Natural killer cell treated with Interleukin-12 subunit alpha and Interleukin-12 subunit beta and Interleukin-15 and Interleukin-18, amount 100 ng/mL, for 72 hours (primary cell): ENCODE measurements at regions not wholly inside any gene's neighbourhood (a gene's known extent, or its start where the extent isn't known, plus 50 kb on each side); places are given as distances from the start of the nearest gene placed in this dataset.

Experiments used
- ATAC-seq, 2 donors: fragments of 150-1000 bp; cut with Tn5 transposase in 1 of 2; sonication (Bioruptor Pico), chemical (Tn5 transposase) in 1 of 2; 2 replicates each; pipeline ENCODE4 v1.10.0; 2021
- DNase-seq: peaks from one replicate; pipeline ENCODE4 v3.0.0; 2022; ENCODE audit warnings: low spot score
- H3K27ac Mint-ChIP-seq, 2 donors: 1 replicate in 1 of 2; 2 replicates in 1 of 2; pipeline ENCODE4 v1.8.0; 2022; ENCODE audit warnings: mixed read lengths in 2 of 2, mild to moderate bottlenecking in 1 of 2, moderate library complexity in 1 of 2
- H3K27me3 Mint-ChIP-seq, 2 donors: 1 replicate in 1 of 2; 2 replicates in 1 of 2; pipeline ENCODE4 v1.8.0; 2022; ENCODE audit warnings: mixed read lengths in 2 of 2
- H3K36me3 Mint-ChIP-seq: one replicate; pipeline ENCODE4 v1.8.0; 2022; ENCODE audit warnings: mixed read lengths
- H3K4me1 Mint-ChIP-seq, 2 donors: 1 replicate in 1 of 2; 2 replicates in 1 of 2; pipeline ENCODE4 v1.8.0; 2022; ENCODE audit warnings: low read depth in 2 of 2, mixed read lengths in 2 of 2, mild to moderate bottlenecking in 1 of 2
- H3K4me3 Mint-ChIP-seq: one replicate; pipeline ENCODE4 v1.8.0; 2022; ENCODE audit warnings: mixed read lengths
- H3K9me3 Mint-ChIP-seq: 2 replicates; pipeline ENCODE4 v1.8.0; 2022; ENCODE audit warnings: mixed read lengths

- no peak for ATAC-seq
- H3K36me3 Mint-ChIP-seq = no peaks in the 10 kb centered on the region
- H3K4me1 Mint-ChIP-seq = no peaks in the 10 kb centered on the region
- no peaks in the 10 kb centered on the region for H3K27me3 Mint-ChIP-seq
- H3K27ac Mint-ChIP-seq = no peak overlapping the region
- H3K4me3 Mint-ChIP-seq = no peak overlapping the region
- H3K9me3 Mint-ChIP-seq = peaks cover 4% of the 10 kb centered on the region
- no peak for DNase-seq
Measured at GRCh38 chr6:97701801-97702200, 418.8 kb upstream of the MMS22L start.

GRCh38 chr6:97702248-97702647, 419.2 kb upstream of the MMS22L start:
- Mint-ChIP-seq H3K27me3 (no peaks in the 10 kb centered on the region), H3K9me3 (peaks cover 4% of the 10 kb centered on the region), H3K27ac (no peak overlapping the region), H3K36me3 (no peaks in the 10 kb centered on the region), H3K4me1 (no peaks in the 10 kb centered on the region), H3K4me3 (no peak overlapping the region)
- no peak for ATAC-seq
- DNase-seq = no peak

GRCh38 chr6:97703661-97704060, 420.6 kb upstream of the MMS22L start:
- no peak overlapping the region for H3K27ac Mint-ChIP-seq
- H3K9me3 Mint-ChIP-seq = no peaks in the 10 kb centered on the region
- ATAC-seq (no peak), DNase-seq (no peak)
- no peaks in the 10 kb centered on the region for H3K4me1 Mint-ChIP-seq
- H3K27me3 Mint-ChIP-seq = no peaks in the 10 kb centered on the region
- H3K36me3 Mint-ChIP-seq = no peaks in the 10 kb centered on the region
- no peak overlapping the region for H3K4me3 Mint-ChIP-seq

GRCh38 chr6:97705568-97705967, 422.6 kb upstream of the MMS22L start:
- Mint-ChIP-seq H3K9me3 (peaks cover 6% of the 10 kb centered on the region), H3K27ac (no peak overlapping the region), H3K4me1 (no peaks in the 10 kb centered on the region), H3K4me3 (no peak overlapping the region), H3K27me3 (no peaks in the 10 kb centered on the region), H3K36me3 (no peaks in the 10 kb centered on the region)
- DNase-seq = no peak
- ATAC-seq = no peak

GRCh38 chr6:97712751-97713150, 429.7 kb upstream of the MMS22L start:
- DNase-seq = no peak
- peaks cover 10% of the 10 kb centered on the region for H3K9me3 Mint-ChIP-seq
- no peaks in the 10 kb centered on the region for H3K4me1 Mint-ChIP-seq
- ATAC-seq = no peak
- no peaks in the 10 kb centered on the region for H3K36me3 Mint-ChIP-seq
- H3K4me3 Mint-ChIP-seq = no peak overlapping the region
- H3K27ac Mint-ChIP-seq = no peak overlapping the region
- no peaks in the 10 kb centered on the region for H3K27me3 Mint-ChIP-seq

GRCh38 chr6:97714772-97715171, 431.8 kb upstream of the MMS22L start:
- DNase-seq (no peak), ATAC-seq (no peak)
- H3K36me3 Mint-ChIP-seq = no peaks in the 10 kb centered on the region
- H3K4me1 Mint-ChIP-seq = no peaks in the 10 kb centered on the region
- peaks cover 11% of the 10 kb centered on the region for H3K9me3 Mint-ChIP-seq
- no peak overlapping the region for H3K4me3 Mint-ChIP-seq
- H3K27ac Mint-ChIP-seq = no peak overlapping the region
- no peaks in the 10 kb centered on the region for H3K27me3 Mint-ChIP-seq

- H3K27me3 Mint-ChIP-seq = no peaks in the 10 kb centered on the region
Measured at GRCh38 chr6:97717086-97717485, 434.1 kb upstream of the MMS22L start.

GRCh38 chr6:97726378-97726777, 443.4 kb upstream of the MMS22L start:
- peaks cover 12% of the 10 kb centered on the region for H3K9me3 Mint-ChIP-seq
- ATAC-seq (no peak), DNase-seq (no peak)
- H3K27me3 Mint-ChIP-seq = no peaks in the 10 kb centered on the region
- H3K36me3 Mint-ChIP-seq = no peaks in the 10 kb centered on the region
- no peaks in the 10 kb centered on the region for H3K4me1 Mint-ChIP-seq
- no peak overlapping the region for H3K27ac Mint-ChIP-seq
- H3K4me3 Mint-ChIP-seq = no peak overlapping the region

More at GRCh38 chr6:97717086-97717485, 434.1 kb upstream of the MMS22L start:
- no peak for DNase-seq
- Mint-ChIP-seq H3K4me3 (no peak overlapping the region), H3K36me3 (no peaks in the 10 kb centered on the region), H3K9me3 (peaks cover 10% of the 10 kb centered on the region), H3K4me1 (no peaks in the 10 kb centered on the region), H3K27ac (no peak overlapping the region)
- no peak for ATAC-seq

GRCh38 chr6:97732045-97732444, 449.0 kb upstream of the MMS22L start:
- ATAC-seq (no peak), DNase-seq (no peak)
- H3K4me3 Mint-ChIP-seq = no peak overlapping the region
- H3K27ac Mint-ChIP-seq = no peak overlapping the region
- no peaks in the 10 kb centered on the region for H3K4me1 Mint-ChIP-seq
- peaks cover 7% of the 10 kb centered on the region for H3K9me3 Mint-ChIP-seq
- H3K36me3 Mint-ChIP-seq = peaks cover 7% of the 10 kb centered on the region
- no peaks in the 10 kb centered on the region for H3K27me3 Mint-ChIP-seq

GRCh38 chr6:97757575-97757974, 474.6 kb upstream of the MMS22L start:
- Mint-ChIP-seq H3K27me3 (no peaks in the 10 kb centered on the region), H3K4me1 (no peaks in the 10 kb centered on the region), H3K27ac (no peak overlapping the region), H3K9me3 (peaks cover 9% of the 10 kb centered on the region), H3K4me3 (no peak overlapping the region), H3K36me3 (no peaks in the 10 kb centered on the region)
- ATAC-seq = no peak
- DNase-seq = no peak

- DNase-seq (no peak), ATAC-seq (no peak)
- Mint-ChIP-seq H3K4me1 (no peaks in the 10 kb centered on the region), H3K27ac (no peak overlapping the region), H3K9me3 (peaks cover 10% of the 10 kb centered on the region), H3K27me3 (no peaks in the 10 kb centered on the region), H3K4me3 (no peak overlapping the region), H3K36me3 (no peaks in the 10 kb centered on the region)
Measured at GRCh38 chr6:97765461-97765860, 482.4 kb upstream of the MMS22L start.

GRCh38 chr6:97771372-97771771, 488.4 kb upstream of the MMS22L start:
- H3K9me3 Mint-ChIP-seq = peaks cover 13% of the 10 kb centered on the region
- H3K27me3 Mint-ChIP-seq = no peaks in the 10 kb centered on the region
- no peak overlapping the region for H3K27ac Mint-ChIP-seq
- H3K36me3 Mint-ChIP-seq = no peaks in the 10 kb centered on the region
- H3K4me3 Mint-ChIP-seq = no peak overlapping the region
- no peaks in the 10 kb centered on the region for H3K4me1 Mint-ChIP-seq
- no peak for ATAC-seq
- DNase-seq = no peak

- no peak for ATAC-seq
- Mint-ChIP-seq H3K4me3 (no peak overlapping the region), H3K4me1 (no peaks in the 10 kb centered on the region), H3K27me3 (no peaks in the 10 kb centered on the region), H3K27ac (no peak overlapping the region), H3K36me3 (no peaks in the 10 kb centered on the region), H3K9me3 (peaks cover 13% of the 10 kb centered on the region)
- DNase-seq = no peak
Measured at GRCh38 chr6:97775012-97775411, 492.0 kb upstream of the MMS22L start.

- no peak for ATAC-seq
- H3K4me3 Mint-ChIP-seq = no peak overlapping the region
Measured at GRCh38 chr6:97778290-97779038, 495.4 kb upstream of the MMS22L start.

More at GRCh38 chr6:97778290-97779038, 495.4 kb upstream of the MMS22L start:
- Mint-ChIP-seq H3K9me3 (peaks cover 19% of the 10 kb centered on the region), H3K36me3 (peaks cover 5% of the 10 kb centered on the region), H3K27ac (no peak overlapping the region), H3K27me3 (no peaks in the 10 kb centered on the region), H3K4me1 (no peaks in the 10 kb centered on the region)
- no peak for DNase-seq
